NCI-H2107 (cell line): ENCODE measurements at regions not wholly inside any gene's neighbourhood (a gene's known extent, or its start where the extent isn't known, plus 50 kb on each side); places are given as distances from the start of the nearest gene placed in this dataset.
"Not testable (repeated sequence)": the region's sequence is repeated elsewhere in the genome, so short reads cannot be mapped to it uniquely, and the experiment has no call there.

ENCODE experiments used
- DNase-seq: peaks from one replicate; lab custom pipeline; 2025; lab: John Stamatoyannopoulos, UW

DNA sequence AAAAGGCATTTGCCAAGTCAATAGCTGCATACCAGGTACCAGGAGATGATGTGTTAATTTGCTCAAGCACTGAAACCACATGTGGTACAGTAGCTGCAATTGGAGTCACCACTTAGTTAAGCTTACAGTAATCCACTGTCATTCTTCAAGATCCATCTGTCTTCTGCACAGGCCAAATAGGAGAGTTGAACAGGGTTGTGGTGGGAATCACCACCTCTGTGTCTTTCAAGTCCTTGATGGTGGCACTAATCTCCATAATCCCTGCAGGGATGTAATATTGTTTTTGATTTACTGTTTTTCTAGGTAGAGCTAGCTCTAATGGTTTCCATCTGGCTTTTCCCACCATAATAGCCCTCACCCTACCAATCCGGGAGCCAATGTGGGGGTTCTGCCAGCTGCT, 91.9 kb downstream of the FCRL5 start:
- DNase-seq: no peak

DNA sequence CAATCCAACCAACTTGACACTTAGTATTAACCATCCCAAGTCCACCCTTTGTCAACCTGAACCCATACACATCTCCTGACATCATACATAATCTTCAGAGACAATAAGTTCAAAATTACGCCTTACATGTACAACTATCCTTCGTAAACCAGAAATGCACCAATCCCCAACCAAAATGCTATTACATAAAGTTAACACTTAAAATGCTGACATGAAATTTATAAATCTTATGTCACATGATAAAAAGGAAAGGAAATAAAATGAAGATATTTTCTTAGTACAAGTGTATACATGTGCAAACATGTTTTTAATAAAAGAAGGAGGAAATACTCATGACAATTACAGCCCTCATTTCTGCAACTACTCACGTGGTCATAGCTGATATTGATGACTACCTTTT, 95.0 kb downstream of the FCRL5 start:
- no peak for DNase-seq

DNA sequence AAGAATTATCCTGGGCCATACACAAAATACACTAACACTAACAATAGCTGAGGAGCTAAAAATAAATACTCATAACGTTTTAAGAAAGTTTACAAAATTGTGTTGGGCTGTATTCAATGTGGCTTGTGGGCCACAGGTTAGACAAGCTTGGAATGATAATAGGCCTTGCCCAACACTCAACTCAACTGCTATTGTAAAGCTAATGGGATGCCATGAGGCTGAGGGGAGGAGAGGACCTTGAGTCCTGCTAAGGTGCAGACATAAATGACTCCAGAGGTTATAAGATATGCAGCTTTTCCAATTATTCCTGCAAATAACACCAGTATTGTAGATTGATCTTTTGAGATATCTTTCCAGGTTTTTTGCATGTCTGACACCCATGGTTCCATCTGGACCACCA, 97.0 kb downstream of the FCRL5 start:
- no peak for DNase-seq

DNA sequence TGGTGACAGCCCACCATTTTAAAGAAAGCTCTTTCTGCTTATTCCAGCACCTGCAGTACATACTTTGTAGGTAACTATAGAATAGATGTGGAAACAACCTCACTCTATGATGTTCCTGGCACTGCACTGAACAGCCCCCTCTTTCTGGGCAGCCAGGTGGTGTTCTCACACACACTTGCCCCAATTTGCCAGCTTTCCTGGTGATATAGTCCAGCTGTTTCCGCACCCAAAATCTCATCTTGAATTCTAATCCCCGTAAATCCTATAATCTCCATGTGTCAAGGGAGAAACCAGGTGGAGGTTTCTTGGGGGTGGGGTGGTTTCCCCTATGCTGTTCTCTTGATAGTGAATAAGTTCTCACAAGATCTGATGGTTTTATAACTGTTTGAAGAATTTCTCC, 102.2 kb downstream of the FCRL5 start:
- no peak for DNase-seq

DNA sequence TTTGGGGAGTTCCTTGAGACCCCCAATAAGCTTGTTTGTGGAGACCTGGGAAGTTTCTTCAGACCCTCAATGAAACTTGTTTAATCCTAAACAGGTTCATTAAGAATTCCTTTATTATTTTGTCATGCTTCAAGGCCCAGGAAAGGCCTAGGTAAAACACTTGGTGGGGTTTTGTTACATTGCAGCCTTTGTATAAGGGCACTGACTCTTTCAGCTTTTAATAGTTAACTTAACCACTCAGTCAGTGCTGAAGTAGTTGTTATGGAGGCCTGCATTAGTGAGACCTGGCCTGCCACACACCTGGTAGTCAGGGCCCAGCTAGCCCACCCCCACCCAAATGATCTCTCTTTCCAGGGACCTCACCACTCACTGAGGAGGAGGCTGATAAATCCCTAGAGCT, 103.7 kb downstream of the FCRL5 start:
- DNase-seq: no peak

DNA sequence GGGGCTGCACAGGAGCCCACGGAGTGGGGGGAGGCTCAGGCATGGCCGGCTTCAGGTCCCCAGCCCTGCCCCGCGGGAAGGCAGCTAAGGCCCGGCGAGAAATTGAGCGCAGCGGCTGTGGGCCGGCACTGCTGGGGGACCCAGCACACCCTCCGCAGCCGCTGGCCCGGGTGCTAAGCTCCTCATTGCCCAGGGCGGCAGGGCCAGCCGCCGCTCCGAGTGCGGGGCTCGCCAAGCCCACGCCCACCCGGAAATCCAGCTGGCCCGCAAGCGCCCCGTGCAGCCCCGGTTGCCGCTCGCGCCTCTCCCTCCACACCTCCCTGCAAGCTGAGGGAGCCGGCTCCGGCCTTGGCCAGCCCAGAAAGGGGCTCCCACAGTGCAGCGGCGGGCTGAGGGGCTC, 106.0 kb downstream of the FCRL5 start:
- not testable (repeated sequence) for DNase-seq

DNA sequence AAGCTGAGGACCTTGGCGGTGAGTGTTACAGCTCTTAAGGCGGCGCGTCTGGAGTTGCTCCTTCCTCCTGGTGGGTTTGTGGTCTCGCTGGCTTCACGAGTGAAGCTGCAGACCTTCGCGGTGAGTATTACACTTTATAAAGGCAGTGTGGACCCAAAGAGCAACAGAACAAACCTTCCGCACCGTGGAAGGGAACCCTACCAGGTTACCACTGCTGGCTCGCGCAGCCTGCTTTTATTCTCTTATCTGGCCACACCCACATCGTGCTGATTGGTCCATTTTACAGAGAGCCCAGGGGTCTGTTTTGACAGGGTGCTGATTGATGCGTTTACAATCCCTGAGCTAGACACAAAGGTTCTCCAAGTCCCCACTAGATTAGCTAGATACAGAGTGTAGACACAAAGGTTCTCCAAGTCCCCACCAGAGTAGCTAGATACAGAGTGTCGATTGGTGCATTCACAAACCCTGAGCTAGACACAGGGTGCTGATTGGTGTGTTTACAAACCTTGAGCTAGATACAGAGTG, 106.6 kb downstream of the FCRL5 start:
- not testable (repeated sequence) for DNase-seq

DNA sequence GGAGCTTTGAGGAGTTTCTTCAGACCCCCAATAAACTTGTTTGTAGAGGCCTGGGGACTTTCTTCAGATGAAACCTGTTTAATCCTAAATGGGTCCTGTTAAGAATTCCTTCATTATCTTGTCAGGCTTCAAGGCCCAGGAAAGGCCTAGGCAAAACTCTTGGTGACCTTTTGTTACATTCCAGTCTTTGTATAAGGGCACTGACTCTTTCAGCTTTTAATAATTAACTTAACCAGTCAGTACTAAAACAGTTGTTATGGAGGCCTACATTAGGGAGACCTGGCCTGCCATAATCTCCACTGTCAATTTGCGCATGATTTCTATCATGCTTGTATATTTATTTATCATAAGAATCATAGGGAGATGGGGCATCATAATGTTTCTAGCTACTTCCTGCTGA, 110.2 kb downstream of the FCRL5 start:
- no peak for DNase-seq

DNA sequence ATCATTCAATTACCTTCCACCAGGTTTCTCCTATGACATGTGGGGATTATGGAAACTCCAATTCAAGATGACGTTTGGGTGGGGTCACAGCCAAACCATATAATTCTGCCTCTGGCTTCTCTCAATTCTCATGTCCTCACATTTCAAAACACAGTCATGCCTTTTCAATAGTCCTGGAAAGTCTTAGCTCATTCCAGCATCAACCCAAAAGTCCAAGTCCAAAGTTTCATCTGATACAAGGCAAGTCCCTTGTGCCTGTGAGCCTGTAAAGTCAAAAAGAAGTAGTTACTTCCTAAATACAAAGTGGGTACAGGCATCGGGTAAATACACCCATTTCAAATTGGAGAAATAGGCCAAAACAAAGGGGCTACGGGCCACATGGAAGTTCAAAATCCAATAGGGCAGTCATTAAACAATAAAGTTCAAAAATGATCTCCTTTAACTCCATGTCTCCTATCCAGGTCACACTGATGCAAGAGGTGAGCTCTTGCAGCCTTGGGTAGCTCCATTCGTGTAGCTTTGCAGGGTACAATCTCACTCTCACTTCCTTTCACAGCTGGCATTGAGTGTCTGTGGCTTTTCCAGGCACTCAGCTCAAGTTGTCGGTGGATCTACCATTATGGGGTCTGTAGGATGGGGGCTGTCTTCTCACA, 112.9 kb downstream of the FCRL5 start:
- DNase-seq: no peak

DNA sequence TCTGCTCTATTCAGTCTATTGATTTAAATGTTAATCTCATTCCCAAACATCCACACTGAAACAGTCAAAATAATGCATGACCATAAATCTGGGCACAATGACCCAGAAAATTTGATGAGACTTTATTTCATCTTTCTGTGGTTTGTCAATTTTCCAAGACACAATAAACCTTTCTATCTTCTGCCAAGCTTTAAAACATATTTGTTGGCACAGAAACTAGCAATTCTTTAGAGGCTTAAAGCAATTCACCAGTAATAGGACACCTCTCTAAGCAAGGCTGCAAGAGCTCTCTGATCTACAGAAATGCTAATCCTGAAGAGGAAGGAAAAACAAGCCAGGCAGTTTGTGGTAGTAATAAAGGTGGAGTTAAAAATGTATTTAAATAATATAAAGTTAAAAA, 113.7 kb downstream of the FCRL5 start:
- DNase-seq: no peak

DNA sequence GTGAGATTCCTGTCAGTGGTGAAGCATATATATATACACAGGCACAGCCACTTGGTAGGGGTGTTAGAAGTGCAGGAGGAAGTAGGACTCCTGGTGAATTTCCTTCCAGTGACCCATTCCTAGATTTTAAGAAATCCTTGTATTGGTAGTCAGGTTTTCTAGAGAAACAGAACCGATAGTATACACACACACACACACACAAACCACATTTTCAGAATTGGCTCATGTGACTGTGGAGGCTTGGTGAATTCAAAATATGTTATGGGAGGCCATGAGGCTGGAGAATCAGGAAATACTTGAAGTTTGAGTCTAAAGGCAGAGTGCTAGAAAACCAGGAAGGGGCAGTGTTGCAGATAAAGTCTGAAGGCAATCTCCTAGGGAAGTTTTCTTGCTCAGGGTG, 114.2 kb downstream of the FCRL5 start:
- DNase-seq: no peak

DNA sequence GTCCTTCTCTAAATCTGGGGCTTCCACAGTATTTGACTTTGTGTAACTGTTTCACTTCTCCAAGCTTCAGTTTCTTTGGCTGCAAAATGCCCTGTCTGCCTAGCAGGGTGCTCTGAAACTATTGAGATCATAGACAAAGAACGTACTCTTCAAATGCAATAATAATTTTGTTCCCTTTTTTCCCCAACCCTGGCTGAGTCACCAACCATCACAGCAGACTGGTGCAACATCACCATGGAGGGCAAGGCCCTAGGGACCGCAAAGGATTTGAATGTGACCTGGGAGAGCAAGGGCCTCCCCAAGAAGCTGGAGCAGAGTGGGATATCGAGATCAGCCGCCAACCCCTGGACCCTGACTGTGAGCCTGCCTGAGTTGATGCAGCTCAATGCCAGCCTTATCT, 115.0 kb downstream of the FCRL5 start:
- DNase-seq: no peak

DNA sequence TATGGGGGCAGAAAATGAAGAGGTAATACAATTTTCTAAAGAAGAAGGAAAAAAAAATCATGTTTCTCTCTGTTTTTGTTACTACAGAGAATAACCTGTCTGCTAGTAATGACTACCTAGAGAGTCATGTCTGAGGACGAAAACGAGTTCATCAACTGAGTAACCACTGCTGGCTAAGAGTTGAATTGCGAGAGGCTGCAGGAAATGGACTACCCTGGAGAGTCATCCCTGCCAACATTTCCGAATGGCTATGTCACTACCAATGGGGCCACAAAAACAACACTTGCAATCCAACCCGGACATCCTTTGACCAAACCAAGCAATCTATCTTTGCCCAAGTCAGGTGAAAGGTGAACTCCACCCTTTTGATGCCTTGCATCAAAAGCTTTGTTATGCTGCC, 120.6 kb downstream of the FCRL5 start:
- DNase-seq: no peak

DNA sequence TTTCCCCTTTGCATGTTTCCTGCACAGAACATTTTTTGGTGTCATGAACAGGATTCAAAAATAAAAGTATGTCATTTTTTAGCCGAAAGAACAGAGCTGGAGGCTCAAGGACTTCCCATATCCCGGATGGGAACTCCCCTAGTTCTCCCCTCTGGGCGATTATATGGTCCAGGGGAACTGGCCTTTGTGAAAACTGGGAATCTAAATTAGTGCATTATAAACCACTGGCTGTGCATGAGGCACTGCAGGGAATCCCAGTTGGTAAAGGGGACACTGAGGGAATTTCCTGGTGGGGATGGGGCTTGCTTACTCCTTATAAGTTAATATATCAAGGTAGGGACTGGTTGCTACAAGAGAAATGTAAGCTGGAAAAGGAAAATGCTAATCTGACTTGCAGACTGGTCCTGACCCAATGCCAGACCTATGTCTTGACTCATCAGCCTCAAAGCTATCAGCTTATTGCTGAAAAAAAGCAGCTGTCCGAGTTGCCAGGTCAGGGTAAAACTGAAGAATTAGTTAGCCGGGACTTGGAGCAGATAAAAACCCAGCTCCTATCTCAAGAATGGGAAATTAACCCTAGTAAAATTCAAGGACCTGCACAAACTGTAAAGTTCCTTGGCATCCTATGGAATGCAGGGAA, 122.6 kb downstream of the FCRL5 start:
- no peak for DNase-seq

DNA sequence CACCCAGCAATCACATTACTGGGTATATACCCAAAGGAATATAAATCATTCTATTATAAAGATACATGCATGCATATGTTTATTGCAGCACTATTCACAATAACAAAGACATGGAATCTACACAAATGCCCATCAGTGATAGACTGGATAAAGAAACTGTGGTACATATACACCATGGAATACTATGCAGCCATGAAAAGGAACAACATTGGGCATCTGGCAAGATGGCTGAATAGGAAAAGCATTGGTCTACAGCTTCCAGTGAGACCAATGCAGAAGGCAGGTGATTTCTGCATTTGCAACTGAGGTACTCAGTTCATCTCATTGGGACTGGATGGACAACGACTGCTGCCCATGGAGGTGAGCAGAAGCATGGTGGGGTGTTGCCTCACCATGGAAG, 128.6 kb downstream of the FCRL5 start:
- DNase-seq: not testable (repeated sequence)

DNA sequence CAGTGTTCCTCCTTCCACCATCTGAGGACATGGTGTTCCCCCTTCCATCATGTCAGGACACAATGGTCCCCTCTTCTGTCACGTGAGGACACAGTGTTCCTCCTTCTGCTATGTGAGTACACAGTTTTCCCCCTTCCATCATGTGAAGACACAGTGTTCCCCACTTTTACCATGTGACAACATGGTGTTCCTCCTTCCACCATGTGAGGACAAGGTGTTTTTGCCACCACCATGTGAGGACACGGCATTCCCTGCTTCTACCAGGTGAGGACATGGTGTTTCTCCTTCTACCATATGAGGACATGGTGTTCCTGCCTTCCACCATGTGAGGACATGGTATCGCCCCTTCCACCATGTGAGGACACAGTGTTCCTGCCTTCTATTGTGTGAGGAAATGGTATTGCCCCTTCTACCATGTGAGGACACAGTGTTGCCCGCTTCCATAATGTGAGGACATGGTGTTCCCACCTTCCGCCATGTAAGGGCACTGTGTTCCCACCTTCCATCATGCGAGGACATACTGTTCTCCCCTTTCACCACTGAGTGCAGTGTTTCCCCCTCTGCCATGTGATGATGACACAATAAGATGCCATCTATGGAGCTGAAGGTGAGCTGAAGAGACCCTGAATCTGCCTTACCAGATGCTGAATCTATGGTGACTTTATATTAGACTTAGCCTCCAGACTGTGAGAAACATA, 132.3 kb downstream of the FCRL5 start:
- DNase-seq: no peak

DNA sequence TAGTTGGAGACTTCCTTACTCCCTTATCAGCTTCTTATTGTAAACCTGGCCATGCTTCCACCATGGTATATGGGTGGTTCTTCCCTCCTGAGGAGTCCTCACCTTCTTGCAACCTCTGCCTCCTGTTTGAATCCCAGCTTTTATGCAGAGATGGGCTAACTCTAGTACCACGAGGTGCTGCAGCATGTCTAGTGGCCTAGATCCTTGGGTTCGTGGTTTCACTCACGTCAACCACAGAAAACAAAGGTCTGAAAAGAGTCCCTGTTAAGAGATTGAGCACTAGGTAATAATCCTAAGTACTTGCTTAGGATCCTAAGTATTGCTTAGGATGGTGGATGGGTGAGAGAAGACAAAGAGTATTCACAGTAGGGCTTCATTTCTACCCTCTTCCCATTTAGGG, 133.7 kb downstream of the FCRL5 start:
- no peak for DNase-seq

DNA sequence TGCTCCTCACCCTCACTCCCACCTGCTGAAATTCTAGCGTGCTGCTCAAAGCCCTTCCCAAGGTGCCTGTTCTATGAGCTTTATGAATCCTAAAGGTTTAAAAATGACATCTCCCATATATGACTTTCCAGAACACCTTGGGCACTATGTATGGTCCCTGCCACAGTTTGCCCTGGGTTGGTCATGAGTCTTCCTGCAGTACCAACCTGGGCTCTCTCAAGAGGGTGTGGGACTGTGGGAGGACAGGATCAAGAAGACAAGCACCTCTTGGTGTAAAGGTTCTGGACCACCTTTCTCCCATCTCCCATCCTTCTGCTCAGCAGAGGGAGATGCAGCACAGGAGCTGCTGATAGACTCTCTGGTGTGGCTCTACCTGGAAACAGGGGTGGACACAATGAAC, 134.1 kb downstream of the FCRL5 start:
- no peak for DNase-seq

DNA sequence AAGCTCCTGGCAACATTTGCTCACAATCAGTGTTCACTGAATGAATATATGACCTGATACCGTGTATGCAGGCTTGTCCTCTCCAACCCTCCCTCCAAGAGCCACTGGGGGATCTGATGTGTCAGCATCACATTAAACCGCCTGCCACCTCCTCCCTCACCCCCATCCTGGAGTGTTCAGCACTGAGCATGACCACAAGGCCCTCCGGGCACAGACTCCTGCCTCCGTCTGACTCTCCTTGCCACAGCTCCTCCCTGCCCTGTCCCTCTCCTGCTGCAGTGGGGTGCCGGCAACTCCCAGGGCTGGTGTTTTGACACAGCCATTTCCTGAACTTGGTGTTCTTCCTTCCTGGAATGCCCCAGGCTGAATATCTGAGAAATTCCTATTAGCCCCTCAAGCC, 136.7 kb downstream of the FCRL5 start:
- DNase-seq: no peak

DNA sequence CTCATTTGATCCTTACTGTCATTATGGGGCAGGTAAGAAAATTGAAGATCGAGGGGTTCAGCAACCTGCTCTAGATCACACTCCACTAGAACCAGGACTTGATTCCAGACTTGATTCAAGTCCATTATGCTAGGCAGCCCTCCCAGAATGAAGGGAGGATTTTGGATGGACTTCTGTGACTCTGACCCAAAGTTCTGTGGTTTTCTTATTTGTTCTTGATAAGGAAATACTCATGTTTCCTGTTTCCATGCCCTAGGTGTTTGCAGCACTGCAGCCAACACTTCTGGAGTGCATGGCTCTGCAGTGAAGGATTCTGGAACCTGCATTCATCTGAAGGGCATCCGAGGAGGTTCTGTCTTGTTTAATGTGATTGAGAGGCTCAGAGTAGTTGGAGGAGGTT, 140.0 kb downstream of the FCRL5 start:
- DNase-seq: no peak

DNA sequence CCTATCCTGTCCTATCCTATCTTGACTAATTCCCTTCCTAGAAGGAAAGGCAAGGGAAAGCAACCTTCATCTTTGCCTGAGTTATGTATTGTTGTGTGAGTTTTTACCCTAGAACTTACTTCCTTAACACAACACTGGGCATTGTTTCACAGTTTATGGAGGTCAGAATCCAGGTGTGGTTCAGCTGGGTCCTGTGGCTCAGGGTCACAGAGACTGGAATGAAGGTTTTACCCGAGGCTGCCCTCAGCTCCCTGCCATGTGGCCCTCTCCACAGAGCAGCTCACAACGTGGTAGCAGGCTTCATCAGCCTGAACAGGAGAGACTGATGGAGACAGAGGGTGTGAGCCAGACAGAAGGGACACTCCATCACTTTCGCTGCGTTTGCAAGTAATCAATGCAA, 140.5 kb downstream of the FCRL5 start:
- DNase-seq: no peak

DNA sequence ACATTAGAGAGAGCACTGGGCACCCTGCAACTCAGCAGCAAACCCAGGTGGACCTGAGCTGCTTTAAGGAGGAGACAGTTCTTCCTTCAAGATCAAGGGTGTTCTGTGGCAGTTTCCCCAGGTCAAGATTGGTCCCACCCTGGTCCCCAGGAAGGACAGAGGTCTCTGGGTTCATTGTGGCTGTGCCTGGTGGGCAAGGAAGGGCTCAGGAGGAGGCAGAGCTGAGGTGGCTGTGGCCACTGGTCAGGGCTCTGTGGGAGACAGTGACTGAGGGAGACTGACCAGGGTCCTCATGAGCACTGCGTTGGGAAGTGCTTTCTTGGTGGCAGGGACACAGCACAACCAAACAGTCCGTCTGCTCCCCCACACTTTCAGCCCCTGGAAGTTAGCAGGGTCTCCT, 141.3 kb downstream of the FCRL5 start:
- DNase-seq: no peak

DNA sequence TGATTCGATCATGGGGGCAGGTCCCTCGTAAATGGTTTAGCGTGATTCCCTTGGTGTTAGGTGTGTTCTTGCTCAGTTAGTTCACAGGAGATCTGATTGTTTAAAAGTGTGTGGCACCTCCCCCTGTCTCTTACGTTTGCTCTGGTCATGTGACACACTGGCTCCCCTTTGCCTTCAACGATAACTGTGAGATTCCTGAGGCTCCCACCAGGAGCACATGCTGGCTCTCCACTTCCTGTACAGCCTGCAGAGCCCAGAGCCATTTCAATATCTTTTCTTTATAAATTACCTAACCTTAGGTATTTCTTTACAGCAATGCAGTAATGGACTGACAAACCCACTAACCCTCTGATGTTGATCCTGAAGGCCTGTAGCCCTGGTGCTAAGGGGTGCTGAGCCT, 141.9 kb downstream of the FCRL5 start:
- no peak for DNase-seq
